CD14-positive monocyte (primary cell): ENCODE measurements at regions not wholly inside any gene's neighbourhood (a gene's known extent, or its start where the extent isn't known, plus 50 kb on each side); places are given as distances from the start of the nearest gene placed in this dataset.

Source experiments
- DNase-seq, 3 donors: peaks; one replicate each; pipeline ENCODE4 v3.0.0-alpha.2; 2011 to 2022
- H2AFZ ChIP-seq: 2 replicates; pipeline ENCODE4 v1.6.0; 2012; ENCODE audit warnings: mild to moderate bottlenecking, low read depth, low read length, inconsistent platforms; ENCODE audit not compliant: insufficient read depth, poor library complexity, severe bottlenecking
- H3K27ac ChIP-seq, 2 donors: 1 replicate in 1 of 2; 2 replicates in 1 of 2; pipeline ENCODE4 v1.5.1; 2012 to 2013; ENCODE audit warnings: low read length in 2 of 2, control low read depth in 1 of 2, inconsistent platforms in 1 of 2, low read depth in 1 of 2, mild to moderate bottlenecking in 1 of 2
- H3K27me3 ChIP-seq, 2 donors: one replicate each; pipeline versions ENCODE4 v1.6.0 to v1.6.1; 2011 to 2013; ENCODE audit warnings: low read length in 2 of 2; ENCODE audit not compliant: control insufficient read depth in 2 of 2, insufficient read depth in 2 of 2
- H3K36me3 ChIP-seq, 2 donors: replicated peaks in 1 of 2; 1 replicate in 1 of 2; 2 replicates in 1 of 2; pipeline versions ENCODE4 v1.5.1 to v1.6.1; 2012 to 2013; ENCODE audit warnings: low read length in 2 of 2, control low read depth in 1 of 2, inconsistent platforms in 1 of 2, mild to moderate bottlenecking in 1 of 2; ENCODE audit not compliant: insufficient read depth in 2 of 2, control insufficient read depth in 1 of 2
- H3K4me1 ChIP-seq, 2 donors: 1 replicate in 1 of 2; 2 replicates in 1 of 2; pipeline versions ENCODE4 v1.5.1 to v1.6.1; 2012 to 2013; ENCODE audit warnings: low read length in 2 of 2, control low read depth in 1 of 2, inconsistent platforms in 1 of 2, mild to moderate bottlenecking in 1 of 2, moderate library complexity in 1 of 2; ENCODE audit not compliant: insufficient read depth in 2 of 2, control insufficient read depth in 1 of 2
- H3K4me2 ChIP-seq: replicated peaks from 2 replicates; pipeline ENCODE3; 2012; ENCODE audit warnings: low read length, moderate library complexity, mild to moderate bottlenecking; ENCODE audit not compliant: poor library complexity, severe bottlenecking; ENCODE audit errors: extremely low read depth
- H3K4me3 ChIP-seq, 3 experiments: fragments of 200-600 bp in 1 of 3; sonication (generic) in 1 of 3; replicated peaks in 1 of 3; 1 replicate in 2 of 3; 2 replicates in 1 of 3; pipeline ENCODE4 v1.5.1; 2011 to 2013; ENCODE audit warnings: low read length in 3 of 3, mild to moderate bottlenecking in 3 of 3, control low read depth in 2 of 3, low read depth in 2 of 3, inconsistent platforms in 1 of 3, moderate library complexity in 1 of 3
- H3K79me2 ChIP-seq: 2 replicates; pipeline ENCODE4 v1.6.0; 2012; ENCODE audit warnings: mild to moderate bottlenecking, control low read depth, inconsistent platforms, low read length, moderate library complexity; ENCODE audit not compliant: insufficient read depth
- H3K9ac ChIP-seq: 2 replicates; pipeline ENCODE4 v1.6.0; 2017; ENCODE audit warnings: low read length, mild to moderate bottlenecking; ENCODE audit not compliant: insufficient read depth, poor library complexity, severe bottlenecking
- H3K9me3 ChIP-seq, 2 donors: replicated peaks in 1 of 2; 1 replicate in 1 of 2; 2 replicates in 1 of 2; pipeline versions ENCODE4 v1.5.1 to v1.6.1; 2012 to 2013; ENCODE audit warnings: low read length in 2 of 2, control low read depth in 1 of 2; ENCODE audit not compliant: control insufficient read depth in 1 of 2, insufficient read depth in 1 of 2
- H4K20me1 ChIP-seq: 2 replicates; pipeline ENCODE4 v1.6.0; 2012; ENCODE audit warnings: mild to moderate bottlenecking, low read length, control low read depth, moderate library complexity; ENCODE audit not compliant: insufficient read depth
- H3K27ac Mint-ChIP-seq, 7 donors: one replicate each; pipeline ENCODE4 v1.8.0; 2020; ENCODE audit warnings: mild to moderate bottlenecking in 7 of 7, mixed read lengths in 7 of 7, moderate library complexity in 6 of 7, inconsistent platforms in 2 of 7
- H3K27me3 Mint-ChIP-seq, 3 donors: one replicate each; pipeline ENCODE4 v1.8.0; 2021 to 2022; ENCODE audit warnings: low read depth in 3 of 3, mild to moderate bottlenecking in 3 of 3, mixed read lengths in 3 of 3, moderate library complexity in 3 of 3, inconsistent platforms in 1 of 3
- H3K36me3 Mint-ChIP-seq, 2 donors: one replicate each; pipeline ENCODE4 v1.8.0; 2020; ENCODE audit warnings: mixed read lengths in 2 of 2, inconsistent platforms in 1 of 2, mild to moderate bottlenecking in 1 of 2
- H3K4me1 Mint-ChIP-seq: one replicate; pipeline ENCODE4 v1.8.0; 2020; ENCODE audit warnings: mild to moderate bottlenecking, mixed read lengths
- H3K4me3 Mint-ChIP-seq, 2 donors: one replicate each; pipeline ENCODE4 v1.8.0; 2020; ENCODE audit warnings: mild to moderate bottlenecking in 2 of 2, mixed read lengths in 2 of 2, moderate library complexity in 1 of 2
- H3K9me3 Mint-ChIP-seq, 7 donors: one replicate each; pipeline ENCODE4 v1.8.0; 2020 to 2022; ENCODE audit warnings: mixed read lengths in 7 of 7, mild to moderate bottlenecking in 6 of 7, moderate library complexity in 6 of 7, inconsistent platforms in 2 of 7
- whole genome bisulfite sequencing: methylation state at CpG from one replicate; pipeline ENCODE4 v1.1.5; 2013; ENCODE audit warnings: missing lambda C conversion rate; ENCODE audit not compliant: insufficient coverage; 5-methylcytosine and 5-hydroxymethylcytosine counted together
- intact Hi-C, 2 donors: fragments of 100-400 bp; cut with micrococcal nuclease; formaldehyde crosslinking; loops; one replicate each; pipeline versions ENCODE4 v1.15.0 to v1.15.1; 2023
- TF ChIP-seq, protein P1 (sequence below): fragments of 200-600 bp; IDR thresholded peaks from one replicate; pipeline ENCODE4 v1.8.0; 2022; ENCODE audit warnings: antibody characterized with exemption, mild to moderate bottlenecking

DNA sequence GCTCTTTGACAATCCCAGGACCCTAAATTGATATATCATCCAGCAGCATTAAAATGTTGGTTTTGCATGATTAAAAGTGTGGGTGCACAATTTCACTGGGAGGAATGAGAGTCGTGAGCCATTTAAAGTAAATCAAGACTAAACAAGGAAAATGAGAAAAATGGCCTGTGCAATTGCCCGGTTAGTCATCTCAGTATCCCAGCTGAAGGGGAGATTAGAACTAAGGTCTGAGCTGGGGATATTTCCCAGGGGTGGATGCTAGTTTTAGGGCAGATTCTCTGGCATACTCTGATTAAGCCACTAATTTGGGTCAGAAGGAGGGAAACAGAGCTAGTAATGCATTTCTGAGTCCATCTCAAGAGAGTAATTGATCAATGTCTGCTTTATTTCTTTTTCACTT, 177.2 kb downstream of the EN1 start:
- no peaks in the 10 kb centered on the region for H3K4me1 ChIP-seq
- Mint-ChIP-seq H3K36me3 (no peaks in the 10 kb centered on the region), H3K4me3 (no peak overlapping the region), H3K9me3 (peaks cover 0 to 6% (median 0%) of the 10 kb centered on the region in 7 donors), H3K27ac (no peak overlapping the region), H3K27me3 (peaks cover 0 to 4% (median 1%) of the 10 kb centered on the region in 3 donors), H3K4me1 (no peaks in the 10 kb centered on the region)
- no peaks in the 10 kb centered on the region for H4K20me1 ChIP-seq
- H3K36me3 ChIP-seq: no peaks in the 10 kb centered on the region
- TF ChIP-seq, protein P1, sequence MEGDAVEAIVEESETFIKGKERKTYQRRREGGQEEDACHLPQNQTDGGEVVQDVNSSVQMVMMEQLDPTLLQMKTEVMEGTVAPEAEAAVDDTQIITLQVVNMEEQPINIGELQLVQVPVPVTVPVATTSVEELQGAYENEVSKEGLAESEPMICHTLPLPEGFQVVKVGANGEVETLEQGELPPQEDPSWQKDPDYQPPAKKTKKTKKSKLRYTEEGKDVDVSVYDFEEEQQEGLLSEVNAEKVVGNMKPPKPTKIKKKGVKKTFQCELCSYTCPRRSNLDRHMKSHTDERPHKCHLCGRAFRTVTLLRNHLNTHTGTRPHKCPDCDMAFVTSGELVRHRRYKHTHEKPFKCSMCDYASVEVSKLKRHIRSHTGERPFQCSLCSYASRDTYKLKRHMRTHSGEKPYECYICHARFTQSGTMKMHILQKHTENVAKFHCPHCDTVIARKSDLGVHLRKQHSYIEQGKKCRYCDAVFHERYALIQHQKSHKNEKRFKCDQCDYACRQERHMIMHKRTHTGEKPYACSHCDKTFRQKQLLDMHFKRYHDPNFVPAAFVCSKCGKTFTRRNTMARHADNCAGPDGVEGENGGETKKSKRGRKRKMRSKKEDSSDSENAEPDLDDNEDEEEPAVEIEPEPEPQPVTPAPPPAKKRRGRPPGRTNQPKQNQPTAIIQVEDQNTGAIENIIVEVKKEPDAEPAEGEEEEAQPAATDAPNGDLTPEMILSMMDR: no peak
- intact Hi-C loops: no loop called here
- H3K4me3 ChIP-seq: no peak overlapping the region
- no peak overlapping the region for H3K4me2 ChIP-seq
- DNase-seq: no peak
- H3K27ac ChIP-seq: no peak overlapping the region
- H3K9ac ChIP-seq: no peak overlapping the region
- H3K9me3 ChIP-seq: no peaks in the 10 kb centered on the region
- H3K79me2 ChIP-seq: no peaks in the 10 kb centered on the region
- H3K27me3 ChIP-seq: no peaks in the 10 kb centered on the region
- H2AFZ ChIP-seq: no peak overlapping the region
- WGBS: 90% methylated on average over 2 of the region's 2 CpGs

GRCh38 chr2:118669654-118670053, 177.8 kb downstream of the EN1 start:
- no peak overlapping the region for H2AFZ ChIP-seq
- Mint-ChIP-seq H3K4me3 (no peak overlapping the region), H3K9me3 (peaks cover 0 to 9% (median 0%) of the 10 kb centered on the region in 7 donors), H3K27me3 (peaks cover 0 to 4% (median 1%) of the 10 kb centered on the region in 3 donors), H3K4me1 (no peaks in the 10 kb centered on the region), H3K27ac (no peak overlapping the region), H3K36me3 (no peaks in the 10 kb centered on the region)
- TF ChIP-seq, protein P1: no peak
- H3K4me1 ChIP-seq: no peaks in the 10 kb centered on the region
- H3K4me3 ChIP-seq: no peak overlapping the region
- no peaks in the 10 kb centered on the region for H3K9me3 ChIP-seq
- DNase-seq: no peak
- H4K20me1 ChIP-seq: no peaks in the 10 kb centered on the region
- H3K27ac ChIP-seq: no peak overlapping the region
- no peaks in the 10 kb centered on the region for H3K79me2 ChIP-seq
- intact Hi-C loops: no loop called here
- H3K9ac ChIP-seq: no peak overlapping the region
- H3K4me2 ChIP-seq: no peak overlapping the region
- no peaks in the 10 kb centered on the region for H3K27me3 ChIP-seq
- H3K36me3 ChIP-seq: no peaks in the 10 kb centered on the region
